HG03280 (cell line): ENCODE measurements at regions not wholly inside any gene's neighbourhood (a gene's known extent, or its start where the extent isn't known, plus 50 kb on each side); places are given as distances from the start of the nearest gene placed in this dataset.
"Not testable (repeated sequence)": the region's sequence is repeated elsewhere in the genome, so short reads cannot be mapped to it uniquely, and the experiment has no call there.

Experiments
- ATAC-seq: cut with Tn5 transposase; IDR thresholded peaks from one replicate; pipeline ENCODE4 v1.9.1; 2021; ENCODE audit warnings: mild to moderate bottlenecking, moderate library complexity; ENCODE audit not compliant: unreplicated experiment

GRCh38 chr12:89775063-89775985 is 66.7 kb upstream of the ATP2B1 start:
- ATAC-seq = no peak

- ATAC-seq = no peak
Measured at GRCh38 chr12:89774645-89775044, 66.0 kb upstream of the ATP2B1 start.

GRCh38 chr12:89770391-89770790 is 61.8 kb upstream of the ATP2B1 start:
- ATAC-seq = no peak

- no peak for ATAC-seq
Measured at GRCh38 chr12:89769483-89769818, 60.8 kb upstream of the ATP2B1 start.

- ATAC-seq = no peak
Measured at GRCh38 chr12:89768586-89769482, 60.2 kb upstream of the ATP2B1 start.

GRCh38 chr12:89765959-89766824 is 57.6 kb upstream of the ATP2B1 start:
- ATAC-seq = peak; percentile 71

GRCh38 chr12:89764164-89764563 is 55.5 kb upstream of the ATP2B1 start:
- ATAC-seq = not testable (repeated sequence)

GRCh38 chr12:89762498-89763170 is 54.0 kb upstream of the ATP2B1 start:
- ATAC-seq = peak; percentile 39

GRCh38 chr12:89760783-89761182 is 52.1 kb upstream of the ATP2B1 start:
- no peak for ATAC-seq
